ENCODE measurements at regions not wholly inside any gene's neighbourhood (a gene's known extent, or its start where the extent isn't known, plus 50 kb on each side); places are given as distances from the start of the nearest gene placed in this dataset.

GRCh38 chr4:164616961-164617360 is 137.0 kb upstream of the SMIM31 start:
- H3K4me1 ChIP-seq: no peaks in the 10 kb centered on the region
- intact Hi-C loops (cut with DNase I): no loop called here
- TF ChIP-seq CTCF (IDR thresholded peaks at IDR 0.05): no peak
- H3K27ac ChIP-seq: no peak overlapping the region
- no peaks in the 10 kb centered on the region for H3K36me3 ChIP-seq
- DNase-seq (no peak), ATAC-seq (no peak)
- H3K9me3 ChIP-seq: no peaks in the 10 kb centered on the region
- no peak overlapping the region for H3K4me3 ChIP-seq
- no peaks in the 10 kb centered on the region for H3K27me3 ChIP-seq

- Histone ChIP-seq H3K4me3 (no peak overlapping the region), H3K36me3 (no peaks in the 10 kb centered on the region), H3K9me3 (no peaks in the 10 kb centered on the region), H3K4me1 (no peaks in the 10 kb centered on the region), H3K27ac (no peak overlapping the region), H3K27me3 (no peaks in the 10 kb centered on the region)
- ATAC-seq (no peak), DNase-seq (no peak)
- TF ChIP-seq CTCF (IDR thresholded peaks at IDR 0.05): no peak
- intact Hi-C loops (cut with DNase I): no loop called here
These were observed 136.5 kb upstream of the SMIM31 start for GRCh38 chr4:164617426-164617825.

GRCh38 chr4:164617911-164618310 is 136.0 kb upstream of the SMIM31 start:
- Histone ChIP-seq H3K9me3 (no peaks in the 10 kb centered on the region), H3K36me3 (no peaks in the 10 kb centered on the region), H3K4me3 (no peak overlapping the region), H3K4me1 (no peaks in the 10 kb centered on the region), H3K27ac (no peak overlapping the region), H3K27me3 (no peaks in the 10 kb centered on the region)
- no peak for DNase-seq
- ATAC-seq: no peak
- intact Hi-C loops (cut with DNase I): no loop called here
- no peak for TF ChIP-seq CTCF (IDR thresholded peaks at IDR 0.05)

GRCh38 chr4:164621886-164622521 is 131.9 kb upstream of the SMIM31 start:
- H3K36me3 ChIP-seq: no peaks in the 10 kb centered on the region
- no peaks in the 10 kb centered on the region for H3K27me3 ChIP-seq
- H3K4me3 ChIP-seq: no peak overlapping the region
- peaks cover 0 to 10% of the 10 kb centered on the region in 2 donors for H3K9me3 ChIP-seq
- H3K4me1 ChIP-seq: no peaks in the 10 kb centered on the region
- TF ChIP-seq CTCF (IDR thresholded peaks at IDR 0.05): no peak
- no peak overlapping the region for H3K27ac ChIP-seq
- DNase-seq (peak in 1 of 4 donors; percentile 71), ATAC-seq (no peak)
- intact Hi-C loops (cut with DNase I): no loop called here

- intact Hi-C loops (cut with DNase I): no loop called here
- no peaks in the 10 kb centered on the region for H3K4me1 ChIP-seq
- H3K9me3 ChIP-seq: peaks cover 0 to 10% of the 10 kb centered on the region in 2 donors
- TF ChIP-seq CTCF (IDR thresholded peaks at IDR 0.05): no peak
- ATAC-seq (no peak), DNase-seq (no peak)
- H3K27me3 ChIP-seq: no peaks in the 10 kb centered on the region
- H3K4me3 ChIP-seq: no peak overlapping the region
- no peak overlapping the region for H3K27ac ChIP-seq
- H3K36me3 ChIP-seq: no peaks in the 10 kb centered on the region
These were observed 130.8 kb upstream of the SMIM31 start for GRCh38 chr4:164623099-164623498.

Measured in left lung (tissue), 4 donors.